Right lung (tissue), 2 donors: ENCODE measurements at regions not wholly inside any gene's neighbourhood (a gene's known extent, or its start where the extent isn't known, plus 50 kb on each side); places are given as distances from the start of the nearest gene placed in this dataset.

ENCODE experiments used
- DNase-seq, 2 donors: peaks; one replicate each; pipeline ENCODE4 v3.0.0-alpha.2; 2013

GRCh38 chr13:85538957-85539356 is 260.3 kb downstream of the SLITRK6 start:
- no peak for DNase-seq

DNA sequence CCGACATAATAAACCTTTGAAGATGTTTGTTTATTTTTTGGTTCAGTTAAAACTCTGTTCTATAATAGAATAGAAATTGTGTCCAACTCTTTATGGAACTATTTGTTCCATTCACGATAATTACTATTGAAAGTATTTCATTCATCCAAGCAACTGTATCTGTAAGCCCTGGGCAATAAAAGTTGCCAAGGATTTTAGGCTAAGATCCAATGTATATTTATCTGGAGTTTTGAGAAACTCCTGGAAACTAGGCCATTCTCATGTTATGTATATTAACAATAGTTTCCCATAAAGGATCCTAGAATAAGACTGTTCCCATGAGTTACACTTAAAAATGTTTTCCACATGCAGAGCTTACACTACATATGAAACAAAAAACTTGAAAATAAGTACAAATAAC is 261.6 kb downstream of the SLITRK6 start:
- no peak for DNase-seq

GRCh38 chr13:85536706-85537105 is 262.5 kb downstream of the SLITRK6 start:
- DNase-seq, result no peak

DNA sequence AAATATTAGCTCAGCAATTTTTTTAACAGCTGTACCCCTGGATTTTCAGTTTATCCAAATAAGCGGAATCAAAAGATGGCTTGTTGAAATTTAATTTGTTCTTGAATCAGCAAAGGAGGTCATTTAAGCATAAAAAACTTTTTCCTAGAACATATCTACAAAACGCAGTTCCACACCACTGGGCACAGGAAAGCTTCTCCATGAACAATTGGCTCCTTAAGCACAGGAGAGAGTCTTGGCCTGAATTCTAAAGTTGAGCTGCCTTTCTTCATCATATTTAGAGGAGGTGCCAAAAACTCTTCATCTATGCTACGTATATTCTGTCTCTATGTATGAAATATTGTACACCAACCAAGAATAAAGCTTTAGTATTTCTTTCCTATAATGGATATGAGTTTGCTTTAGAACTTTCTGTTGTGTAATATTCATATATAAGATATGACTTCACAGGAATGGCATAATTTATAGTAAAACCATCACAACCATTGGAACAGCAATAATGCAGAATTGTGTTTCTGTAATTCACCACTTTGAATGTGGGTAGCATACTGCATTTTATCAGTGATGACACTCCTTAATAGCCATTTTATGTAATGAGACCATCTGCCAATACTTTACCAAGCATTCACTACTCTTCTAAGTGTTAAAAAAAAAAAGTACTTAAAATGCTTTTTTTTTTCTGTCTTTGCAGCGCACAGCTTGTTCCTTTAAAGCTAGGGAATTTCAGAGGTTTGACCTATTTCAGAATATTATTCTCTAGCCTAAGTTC is 263.7 kb downstream of the SLITRK6 start:
- DNase-seq, result no peak

GRCh38 chr13:85533911-85534310 is 265.3 kb downstream of the SLITRK6 start:
- DNase-seq, result no peak

DNA sequence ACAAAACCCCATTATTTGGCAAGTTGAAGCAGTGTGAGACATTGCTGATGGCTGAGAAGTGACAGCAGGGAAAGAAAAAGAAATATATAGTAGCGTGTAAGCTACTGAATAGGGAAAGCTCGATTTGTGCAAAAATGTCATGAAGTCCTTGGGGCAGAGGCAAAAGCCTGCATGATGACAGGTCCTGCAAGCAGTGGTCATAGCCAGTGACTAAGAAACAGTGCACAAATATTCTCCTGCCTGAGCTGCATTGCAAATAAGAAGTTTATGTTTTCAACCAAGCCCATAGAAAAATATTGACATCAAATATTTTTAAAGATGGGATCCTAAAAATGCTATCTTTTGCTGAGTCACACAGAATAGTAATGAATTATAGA is 270.0 kb downstream of the SLITRK6 start:
- no peak for DNase-seq

- DNase-seq, result no peak
These were observed 270.6 kb downstream of the SLITRK6 start for GRCh38 chr13:85528491-85529217.

- DNase-seq, result no peak
These were observed 271.9 kb downstream of the SLITRK6 start for GRCh38 chr13:85527316-85527715.

- DNase-seq, result no peak
These were observed 273.8 kb downstream of the SLITRK6 start for GRCh38 chr13:85525411-85525810.

- peak; percentile 46 to 52 for DNase-seq
These were observed 277.6 kb downstream of the SLITRK6 start for GRCh38 chr13:85521657-85522056.

DNA sequence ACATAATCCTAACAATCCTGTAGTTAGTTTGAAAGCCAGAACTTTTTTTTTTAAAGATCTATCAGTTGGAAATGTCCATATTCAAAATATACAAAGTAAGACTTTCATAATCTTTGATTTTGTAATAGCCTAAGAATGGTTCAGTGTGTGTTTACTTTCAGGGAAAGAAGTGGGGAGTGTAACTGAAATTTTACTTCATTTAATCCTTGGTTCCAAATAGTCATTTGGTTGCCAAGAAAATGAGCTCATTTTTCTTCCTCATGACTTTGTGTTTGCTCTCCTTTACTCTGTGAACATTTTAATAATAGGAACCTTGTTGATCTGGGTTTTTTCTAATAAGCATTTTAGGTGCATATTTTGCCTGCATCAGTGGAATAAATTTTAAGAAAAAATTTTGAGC is 278.8 kb downstream of the SLITRK6 start:
- DNase-seq, result peak; percentile 67 to 69

GRCh38 chr13:85519363-85519762 is 279.9 kb downstream of the SLITRK6 start:
- no peak for DNase-seq

- no peak for DNase-seq
These were observed 286.8 kb downstream of the SLITRK6 start for GRCh38 chr13:85512421-85512820.

DNA sequence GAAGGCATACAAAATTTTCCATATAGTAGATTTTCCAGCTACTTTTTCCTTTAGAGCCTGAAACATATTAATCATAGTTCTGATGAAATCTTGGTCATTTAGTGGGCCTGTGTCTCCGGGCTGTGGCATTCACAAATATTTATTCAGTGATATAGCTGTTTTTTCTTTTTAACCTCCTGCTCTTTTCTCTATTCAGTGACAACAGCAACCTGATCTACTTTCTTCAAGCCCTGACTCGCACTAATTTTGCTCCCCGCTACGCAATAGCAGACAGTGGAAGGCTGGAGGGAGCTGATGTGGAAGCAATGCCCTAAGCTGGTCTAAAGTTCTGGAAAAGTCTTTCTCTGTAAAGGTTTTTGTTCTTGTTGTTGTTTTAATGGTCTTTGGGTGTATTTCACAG is 289.7 kb downstream of the SLITRK6 start:
- DNase-seq, result no peak

DNA sequence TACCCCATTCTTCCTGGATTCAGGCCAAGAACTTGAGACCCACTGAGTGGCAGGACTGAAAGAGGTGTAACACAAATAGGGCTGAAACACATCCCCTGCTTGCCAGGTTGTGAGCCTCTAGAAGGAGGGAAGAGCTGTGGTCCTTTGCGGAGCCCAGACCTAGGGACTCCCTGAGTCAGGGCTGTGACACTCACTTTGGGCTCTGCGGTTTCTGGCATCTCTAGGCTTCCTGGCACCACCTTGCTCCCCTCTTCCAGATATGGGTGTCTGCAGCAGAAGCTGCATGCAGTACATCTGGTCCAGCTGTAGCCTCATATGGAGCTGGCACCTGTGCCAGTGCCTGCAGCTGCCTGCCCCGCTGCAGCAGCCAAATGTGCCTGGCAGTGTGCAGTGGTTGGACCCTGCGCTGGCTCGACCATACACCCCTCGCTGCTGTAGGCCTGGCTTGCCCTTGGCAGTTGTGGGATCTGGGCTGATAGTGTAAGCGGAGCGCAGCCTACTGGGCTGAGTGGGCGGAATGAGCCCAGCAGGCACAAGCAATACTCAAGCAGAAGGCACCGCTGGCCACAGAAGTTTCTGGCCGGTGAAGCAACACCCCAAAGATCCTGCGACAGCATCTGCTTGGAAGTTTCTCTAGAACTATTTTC is 290.4 kb downstream of the SLITRK6 start:
- no peak for DNase-seq

DNA sequence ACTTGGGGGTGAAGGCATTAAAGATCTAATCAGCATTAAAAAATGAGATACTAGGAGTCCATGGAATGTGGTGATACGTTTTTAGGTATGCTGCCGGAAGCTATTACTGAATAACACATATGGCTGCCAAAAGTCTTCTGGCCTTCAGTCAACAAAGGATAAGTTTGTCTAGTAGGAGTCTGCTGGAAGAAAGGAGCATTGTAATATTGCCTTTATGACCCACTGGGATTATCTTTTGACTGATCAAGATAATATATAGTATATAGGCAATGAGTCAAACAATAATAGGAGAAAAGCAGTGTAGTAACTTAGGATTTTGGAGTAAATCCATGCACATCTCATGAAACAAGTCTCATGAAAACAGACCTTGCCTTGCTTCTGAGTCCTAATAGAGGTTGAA is 295.4 kb downstream of the SLITRK6 start:
- no peak for DNase-seq

GRCh38 chr13:85501616-85502015 is 297.6 kb downstream of the SLITRK6 start:
- no peak for DNase-seq

GRCh38 chr13:85500696-85501256 is 298.4 kb downstream of the SLITRK6 start:
- no peak for DNase-seq

DNA sequence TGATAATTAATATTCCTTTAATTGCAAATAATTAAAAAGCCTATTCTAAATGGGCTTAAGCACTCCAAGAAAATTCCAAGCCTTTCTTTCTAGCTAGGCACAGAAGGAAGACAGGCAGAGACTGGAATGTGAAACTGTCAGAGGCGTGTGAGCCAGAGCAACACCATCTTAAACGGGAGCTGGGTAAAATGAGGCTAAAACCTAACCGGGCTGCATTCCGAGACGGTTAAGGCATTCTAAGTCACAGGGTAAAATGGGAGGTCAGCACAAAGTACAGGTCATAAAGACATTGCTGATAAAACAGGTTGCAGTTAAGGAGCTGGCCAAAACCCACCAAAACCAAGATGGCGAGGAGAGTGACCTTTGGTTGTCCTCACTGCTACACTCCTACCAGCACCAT is 300.4 kb downstream of the SLITRK6 start:
- no peak for DNase-seq

DNA sequence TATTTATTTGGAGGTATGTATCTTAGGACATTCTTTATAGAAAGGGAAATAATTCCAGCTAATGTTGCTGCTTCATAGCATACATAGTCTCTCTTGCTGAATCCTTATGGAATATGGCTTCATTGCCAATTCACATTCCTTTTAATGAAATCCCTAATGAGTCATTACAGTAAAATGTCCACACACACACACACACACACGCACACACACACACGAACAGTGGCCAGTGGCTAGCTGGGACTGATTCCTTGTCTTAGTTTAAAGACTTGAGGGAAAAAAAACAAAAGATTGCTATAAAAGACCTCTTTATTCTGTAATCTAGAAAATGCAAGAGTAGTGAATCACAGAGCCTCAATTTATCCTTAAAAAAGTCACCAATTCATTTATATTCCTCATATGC is 301.6 kb downstream of the SLITRK6 start:
- DNase-seq, result no peak

GRCh38 chr13:85492283-85492682 is 306.9 kb downstream of the SLITRK6 start:
- peak; percentile 10 to 21 for DNase-seq

- no peak for DNase-seq
These were observed 312.6 kb downstream of the SLITRK6 start for GRCh38 chr13:85486663-85487062.

- DNase-seq, result no peak
These were observed 326.1 kb downstream of the SLITRK6 start for GRCh38 chr13:85473144-85473543.
